Ovary (tissue), 7 donors: ENCODE measurements at regions not wholly inside any gene's neighbourhood (a gene's known extent, or its start where the extent isn't known, plus 50 kb on each side); places are given as distances from the start of the nearest gene placed in this dataset.
"Not testable (repeated sequence)": the region's sequence is repeated elsewhere in the genome, so short reads cannot be mapped to it uniquely, and the experiment has no call there.

Source experiments
- DNase-seq, 5 donors: peaks; one replicate each; pipeline ENCODE4 v3.0.0-alpha.2; 2019 to 2020
- H3K27ac ChIP-seq, 2 donors: fragments of 200-600 bp; one replicate each; pipeline versions ENCODE4 v1.5.1 to v1.8.0; 2019 to 2022
- H3K27me3 ChIP-seq: fragments of 200-600 bp; one replicate; pipeline ENCODE4 v1.8.0; 2022
- H3K36me3 ChIP-seq: fragments of 200-600 bp; sonication (generic); one replicate; pipeline ENCODE4 v1.5.1; 2019
- H3K4me1 ChIP-seq: one replicate; pipeline ENCODE4 v1.8.1; 2013; ENCODE audit warnings: mild to moderate bottlenecking, moderate library complexity; ENCODE audit not compliant: insufficient read depth
- H3K4me3 ChIP-seq: fragments of 200-600 bp; sonication (generic); one replicate; pipeline ENCODE4 v1.5.1; 2017
- H3K9me3 ChIP-seq, 2 donors: fragments of 200-600 bp in 1 of 2; sonication (generic) in 1 of 2; one replicate each; pipeline versions ENCODE4 v1.5.1 to v1.8.1; 2013 to 2019; ENCODE audit warnings: mild to moderate bottlenecking in 1 of 2, moderate library complexity in 1 of 2
- EP300 ChIP-seq: sonication (generic); formaldehyde crosslinking; IDR thresholded peaks from one replicate; pipeline ENCODE4 v1.6.1; 2017; ENCODE audit warnings: antibody characterized with exemption
- POLR2A ChIP-seq: fragments of 450-650 bp; IDR thresholded peaks from one replicate; pipeline ENCODE4 v1.6.1; 2017; ENCODE audit warnings: antibody characterized with exemption, mild to moderate bottlenecking, moderate library complexity
- WGBS, 3 donors: extraction: QIAGEN DNeasy Blood & Tissue Kit in 1 of 3; methylation state at CpG; one replicate each; pipeline versions ENCODE4 v1.1.5 to v1.1.7; 2013 to 2017; 5-methylcytosine and 5-hydroxymethylcytosine counted together
- intact Hi-C, 4 donors: fragments of 100-400 bp; cut with DNase I; formaldehyde crosslinking; loops; one replicate each; pipeline versions ENCODE4 v1.11.0 to v1.15.1; 2022 to 2023
- TF ChIP-seq, protein P1 (sequence below), 3 donors: fragments of 450-650 bp in 2 of 3; fragments of 200-600 bp in 1 of 3; IDR thresholded peaks; one replicate each; pipeline versions ENCODE4 v1.5.1 to v1.8.0; 2016 to 2022; ENCODE audit warnings: antibody characterized with exemption in 3 of 3, mild to moderate bottlenecking in 1 of 3
- donor health status: DM: no; HTN: no; CAD: no; lungs with moderate emphysema.
- donor health status: DM: no; HTN: no; CAD: no.
- donor health status: Bipolar disorder and iron deficiency.
- donor health status: DM: no; HTN: no; CAD: no.
- donor health status: DM: yes; HTN: yes; CAD: no.

DNA sequence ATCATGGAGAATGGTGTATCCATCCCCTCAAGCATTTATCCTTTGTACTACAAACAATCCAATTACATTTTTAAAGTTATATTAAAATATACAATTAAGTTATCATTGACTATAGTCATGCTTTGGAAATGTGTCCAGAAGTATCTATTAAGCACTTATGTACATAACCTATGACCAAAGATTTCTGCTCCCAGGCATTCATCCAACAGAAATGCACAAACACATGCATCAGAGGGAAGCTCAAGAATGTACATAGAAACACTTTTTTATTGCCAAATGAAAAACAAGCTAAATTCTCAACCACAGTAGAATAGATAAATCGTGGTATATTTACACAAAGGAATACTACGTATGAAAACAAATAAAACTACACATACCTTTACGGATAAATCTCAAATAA lies 700.5 kb upstream of the ZNF608 start:
- no peak for TF ChIP-seq POLR2A
- no peak for TF ChIP-seq EP300
- TF ChIP-seq, protein P1, sequence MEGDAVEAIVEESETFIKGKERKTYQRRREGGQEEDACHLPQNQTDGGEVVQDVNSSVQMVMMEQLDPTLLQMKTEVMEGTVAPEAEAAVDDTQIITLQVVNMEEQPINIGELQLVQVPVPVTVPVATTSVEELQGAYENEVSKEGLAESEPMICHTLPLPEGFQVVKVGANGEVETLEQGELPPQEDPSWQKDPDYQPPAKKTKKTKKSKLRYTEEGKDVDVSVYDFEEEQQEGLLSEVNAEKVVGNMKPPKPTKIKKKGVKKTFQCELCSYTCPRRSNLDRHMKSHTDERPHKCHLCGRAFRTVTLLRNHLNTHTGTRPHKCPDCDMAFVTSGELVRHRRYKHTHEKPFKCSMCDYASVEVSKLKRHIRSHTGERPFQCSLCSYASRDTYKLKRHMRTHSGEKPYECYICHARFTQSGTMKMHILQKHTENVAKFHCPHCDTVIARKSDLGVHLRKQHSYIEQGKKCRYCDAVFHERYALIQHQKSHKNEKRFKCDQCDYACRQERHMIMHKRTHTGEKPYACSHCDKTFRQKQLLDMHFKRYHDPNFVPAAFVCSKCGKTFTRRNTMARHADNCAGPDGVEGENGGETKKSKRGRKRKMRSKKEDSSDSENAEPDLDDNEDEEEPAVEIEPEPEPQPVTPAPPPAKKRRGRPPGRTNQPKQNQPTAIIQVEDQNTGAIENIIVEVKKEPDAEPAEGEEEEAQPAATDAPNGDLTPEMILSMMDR (IDR thresholded peaks at IDR 0.05): no peak
- 9 to 33% (median 18%) methylated on average over 3 of the region's 3 CpGs for WGBS, 3 donors

DNA sequence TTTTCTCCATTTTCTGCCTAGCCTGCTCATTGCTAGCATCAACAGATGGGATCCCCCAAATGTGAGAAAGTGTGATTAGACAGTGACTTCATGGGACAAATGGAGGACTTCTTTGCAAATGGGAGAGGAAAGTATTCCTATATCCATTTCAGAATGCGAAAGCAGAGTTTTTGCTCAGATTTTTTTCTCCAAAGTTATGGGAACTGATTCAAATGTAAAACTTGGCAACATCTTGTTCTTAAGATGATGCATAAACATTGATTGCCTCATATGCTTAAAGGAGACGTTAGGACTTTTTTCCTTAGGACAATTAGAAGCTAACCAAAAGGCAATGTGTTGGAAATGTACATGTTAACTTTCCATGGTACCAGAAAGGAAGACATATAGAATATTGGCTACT lies 704.3 kb upstream of the ZNF608 start:
- WGBS, 3 donors: 65 to 74% (median 71%) methylated on average over 2 of the region's 2 CpGs
- Histone ChIP-seq H3K4me1 (no peaks in the 10 kb centered on the region), H3K27ac (no peak overlapping the region), H3K36me3 (no peaks in the 10 kb centered on the region), H3K4me3 (no peak overlapping the region), H3K9me3 (no peaks in the 10 kb centered on the region), H3K27me3 (no peaks in the 10 kb centered on the region)
- intact Hi-C loops: no loop called here
- no peak for DNase-seq
- TF ChIP-seq EP300 (no peak), POLR2A (no peak)
- TF ChIP-seq, protein P1 (IDR thresholded peaks at IDR 0.05): no peak

More for the DNA sequence above, 700.5 kb upstream of the ZNF608 start:
- no peaks in the 10 kb centered on the region for H3K36me3 ChIP-seq
- H3K4me3 ChIP-seq: no peak overlapping the region
- intact Hi-C loops: no loop called here
- no peaks in the 10 kb centered on the region for H3K4me1 ChIP-seq
- no peak overlapping the region for H3K27ac ChIP-seq
- no peaks in the 10 kb centered on the region for H3K9me3 ChIP-seq
- no peaks in the 10 kb centered on the region for H3K27me3 ChIP-seq
- no peak for DNase-seq

DNA sequence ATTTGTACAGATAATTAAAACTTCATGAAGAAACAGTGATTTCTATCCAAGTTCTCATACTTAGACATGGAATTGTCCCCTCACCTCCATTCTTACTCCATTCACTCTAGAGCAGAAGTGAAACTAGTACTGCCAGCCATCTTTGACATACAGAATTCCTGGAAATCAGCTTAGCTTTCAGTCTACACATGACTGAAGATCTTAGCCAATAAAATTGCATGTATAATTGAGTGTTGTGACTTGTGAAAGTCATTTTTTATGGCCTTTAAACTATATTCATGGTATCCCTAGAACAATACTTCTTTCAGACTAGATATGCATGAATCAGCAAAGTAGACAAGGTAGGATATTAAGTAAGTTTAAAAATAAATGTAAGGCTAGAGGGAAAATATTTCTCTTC lies 705.2 kb upstream of the ZNF608 start:
- intact Hi-C loops: no loop called here
- H3K4me3 ChIP-seq: no peak overlapping the region
- DNase-seq: no peak
- no peak overlapping the region for H3K27ac ChIP-seq
- no peaks in the 10 kb centered on the region for H3K36me3 ChIP-seq
- H3K9me3 ChIP-seq: no peaks in the 10 kb centered on the region
- H3K27me3 ChIP-seq: no peaks in the 10 kb centered on the region
- no peaks in the 10 kb centered on the region for H3K4me1 ChIP-seq
- TF ChIP-seq, protein P1 (IDR thresholded peaks at IDR 0.05): no peak
- TF ChIP-seq POLR2A: no peak
- TF ChIP-seq EP300: no peak

DNA sequence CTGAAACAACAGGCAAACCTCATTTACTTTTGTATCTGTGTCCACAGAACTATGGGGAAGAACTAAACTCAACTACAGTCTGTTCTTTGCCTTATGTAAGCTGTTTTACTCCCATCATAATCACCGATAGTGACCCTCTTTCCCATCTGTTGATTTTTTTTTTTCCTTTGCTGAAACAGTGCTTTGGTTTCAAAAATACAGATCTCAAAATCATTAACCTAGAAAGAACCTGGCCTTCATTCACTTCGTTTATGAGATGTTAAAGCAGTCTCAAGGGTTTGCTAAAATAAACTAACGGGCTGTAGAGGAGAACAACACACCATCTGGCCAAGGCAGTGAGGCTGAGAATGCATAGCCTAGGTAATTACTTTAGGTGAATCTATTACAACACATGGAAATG lies 706.6 kb upstream of the ZNF608 start:
- H3K27me3 ChIP-seq: no peaks in the 10 kb centered on the region
- no peak overlapping the region for H3K27ac ChIP-seq
- TF ChIP-seq, protein P1 (IDR thresholded peaks at IDR 0.05): no peak
- TF ChIP-seq EP300 (no peak), POLR2A (no peak)
- no peak for DNase-seq
- no peaks in the 10 kb centered on the region for H3K36me3 ChIP-seq
- WGBS, 3 donors: 71 to 82% (median 73%) methylated on average over 3 of the region's 3 CpGs
- intact Hi-C loops: no loop called here
- no peaks in the 10 kb centered on the region for H3K9me3 ChIP-seq
- no peaks in the 10 kb centered on the region for H3K4me1 ChIP-seq
- no peak overlapping the region for H3K4me3 ChIP-seq

DNA sequence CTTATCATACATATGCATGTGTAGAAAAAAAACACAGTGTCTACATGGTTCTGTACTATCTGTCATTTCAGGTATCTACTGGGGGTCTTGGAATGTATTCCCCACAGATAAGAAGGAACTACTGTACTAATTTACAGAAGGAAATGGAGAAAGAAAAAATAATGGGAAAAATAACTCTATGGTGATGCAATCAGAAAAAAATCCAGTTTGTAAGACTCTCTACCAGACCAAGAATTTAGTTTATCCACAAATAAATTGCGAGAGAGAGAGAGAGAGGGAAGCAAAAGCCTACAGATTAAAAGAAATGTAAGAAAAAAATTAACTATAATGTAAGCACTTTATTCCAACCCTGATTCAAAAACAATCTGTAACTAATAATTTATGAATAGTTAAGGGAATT lies 708.6 kb upstream of the ZNF608 start:
- intact Hi-C loops: no loop called here
- Histone ChIP-seq H3K27ac (no peak overlapping the region), H3K4me3 (no peak overlapping the region), H3K4me1 (no peaks in the 10 kb centered on the region), H3K9me3 (no peaks in the 10 kb centered on the region), H3K36me3 (no peaks in the 10 kb centered on the region), H3K27me3 (no peaks in the 10 kb centered on the region)
- no peak for TF ChIP-seq EP300
- TF ChIP-seq, protein P1 (IDR thresholded peaks at IDR 0.05): no peak
- 16 to 26% (median 21%) methylated on average over 1 of the region's 1 CpG for WGBS, 3 donors
- DNase-seq: no peak

DNA sequence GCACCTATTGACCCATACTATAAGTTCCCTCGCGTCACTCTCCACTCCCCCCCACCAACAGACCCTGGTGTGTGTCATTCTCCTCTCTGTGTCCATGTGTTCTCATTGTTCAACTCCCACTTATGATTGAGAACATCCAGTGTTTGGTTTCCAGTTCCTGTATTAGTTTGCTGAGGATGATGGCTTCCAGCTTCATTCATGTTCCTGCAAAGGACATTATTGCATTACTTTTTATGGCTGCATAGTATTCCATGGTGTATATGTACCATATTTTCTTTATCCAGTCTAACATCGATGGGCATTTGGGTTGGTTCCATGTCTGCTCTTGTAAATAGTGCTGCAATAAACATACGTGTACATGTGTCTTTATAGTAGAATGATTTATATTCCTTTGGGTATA lies 709.6 kb upstream of the ZNF608 start:
- WGBS, 3 donors: 77 to 84% (median 79%) methylated on average over 4 of the region's 4 CpGs
- intact Hi-C loops, H3K27ac ChIP-seq, H3K4me3 ChIP-seq, H3K27me3 ChIP-seq, H3K4me1 ChIP-seq, H3K36me3 ChIP-seq, DNase-seq, H3K9me3 ChIP-seq: not testable (repeated sequence)
